Osteocyte (in vitro differentiated cells): ENCODE measurements at regions not wholly inside any gene's neighbourhood (a gene's known extent, or its start where the extent isn't known, plus 50 kb on each side); places are given as distances from the start of the nearest gene placed in this dataset.

Experiments used
- DNase-seq: peaks from one replicate; pipeline ENCODE4 v3.0.0; 2021; ENCODE audit warnings: mixed read lengths; ENCODE audit not compliant: unreplicated experiment; ENCODE audit errors: extremely low spot score
- H3K27ac Mint-ChIP-seq: one replicate; pipeline ENCODE4 v1.8.0; 2021; ENCODE audit warnings: mild to moderate bottlenecking, mixed read lengths; ENCODE audit not compliant: unreplicated experiment
- H3K27me3 Mint-ChIP-seq: one replicate; pipeline ENCODE4 v1.8.0; 2021; ENCODE audit warnings: mixed read lengths; ENCODE audit not compliant: unreplicated experiment
- H3K36me3 Mint-ChIP-seq: one replicate; pipeline ENCODE4 v1.8.0; 2021; ENCODE audit warnings: mixed read lengths; ENCODE audit not compliant: unreplicated experiment
- H3K4me1 Mint-ChIP-seq: one replicate; pipeline ENCODE4 v1.8.0; 2021; ENCODE audit warnings: mixed read lengths; ENCODE audit not compliant: unreplicated experiment
- H3K4me3 Mint-ChIP-seq: one replicate; pipeline ENCODE4 v1.8.0; 2021; ENCODE audit warnings: mild to moderate bottlenecking, moderate library complexity, mixed read lengths; ENCODE audit not compliant: unreplicated experiment
- H3K9me3 Mint-ChIP-seq: one replicate; pipeline ENCODE4 v1.8.0; 2021; ENCODE audit warnings: mixed read lengths; ENCODE audit not compliant: unreplicated experiment
- TF ChIP-seq, protein P1 (sequence below): fragments of 200-600 bp; sonication (generic); IDR thresholded peaks from 2 replicates; pipeline ENCODE4 v1.5.0; 2021; ENCODE audit warnings: antibody characterized with exemption, mild to moderate bottlenecking, moderate library complexity

DNA sequence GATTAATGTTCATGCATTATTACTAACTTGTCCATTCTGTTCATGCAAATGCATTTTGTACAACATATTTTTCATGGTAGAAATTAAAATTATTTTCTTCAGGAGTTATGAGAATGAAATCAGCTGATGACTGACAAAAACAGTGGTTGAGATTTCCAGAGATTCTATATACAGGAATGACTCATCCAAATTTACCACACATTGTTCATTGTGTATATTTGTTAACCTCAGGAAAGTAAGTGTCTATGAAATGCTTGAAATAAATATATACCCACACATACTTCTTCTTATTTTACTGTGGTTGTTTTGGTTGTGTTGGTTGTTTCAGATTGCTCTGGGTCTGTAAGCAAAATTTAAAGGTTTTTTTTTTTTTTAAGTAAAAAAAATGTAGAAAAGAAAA is 108.1 kb upstream of the SP8 start:
- Mint-ChIP-seq H3K9me3 (peaks cover 9% of the 10 kb centered on the region), H3K27ac (no peak overlapping the region), H3K4me3 (no peak overlapping the region), H3K36me3 (no peaks in the 10 kb centered on the region), H3K27me3 (no peaks in the 10 kb centered on the region), H3K4me1 (no peaks in the 10 kb centered on the region)
- no peak for DNase-seq
- TF ChIP-seq, protein P1, sequence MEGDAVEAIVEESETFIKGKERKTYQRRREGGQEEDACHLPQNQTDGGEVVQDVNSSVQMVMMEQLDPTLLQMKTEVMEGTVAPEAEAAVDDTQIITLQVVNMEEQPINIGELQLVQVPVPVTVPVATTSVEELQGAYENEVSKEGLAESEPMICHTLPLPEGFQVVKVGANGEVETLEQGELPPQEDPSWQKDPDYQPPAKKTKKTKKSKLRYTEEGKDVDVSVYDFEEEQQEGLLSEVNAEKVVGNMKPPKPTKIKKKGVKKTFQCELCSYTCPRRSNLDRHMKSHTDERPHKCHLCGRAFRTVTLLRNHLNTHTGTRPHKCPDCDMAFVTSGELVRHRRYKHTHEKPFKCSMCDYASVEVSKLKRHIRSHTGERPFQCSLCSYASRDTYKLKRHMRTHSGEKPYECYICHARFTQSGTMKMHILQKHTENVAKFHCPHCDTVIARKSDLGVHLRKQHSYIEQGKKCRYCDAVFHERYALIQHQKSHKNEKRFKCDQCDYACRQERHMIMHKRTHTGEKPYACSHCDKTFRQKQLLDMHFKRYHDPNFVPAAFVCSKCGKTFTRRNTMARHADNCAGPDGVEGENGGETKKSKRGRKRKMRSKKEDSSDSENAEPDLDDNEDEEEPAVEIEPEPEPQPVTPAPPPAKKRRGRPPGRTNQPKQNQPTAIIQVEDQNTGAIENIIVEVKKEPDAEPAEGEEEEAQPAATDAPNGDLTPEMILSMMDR: no peak

DNA sequence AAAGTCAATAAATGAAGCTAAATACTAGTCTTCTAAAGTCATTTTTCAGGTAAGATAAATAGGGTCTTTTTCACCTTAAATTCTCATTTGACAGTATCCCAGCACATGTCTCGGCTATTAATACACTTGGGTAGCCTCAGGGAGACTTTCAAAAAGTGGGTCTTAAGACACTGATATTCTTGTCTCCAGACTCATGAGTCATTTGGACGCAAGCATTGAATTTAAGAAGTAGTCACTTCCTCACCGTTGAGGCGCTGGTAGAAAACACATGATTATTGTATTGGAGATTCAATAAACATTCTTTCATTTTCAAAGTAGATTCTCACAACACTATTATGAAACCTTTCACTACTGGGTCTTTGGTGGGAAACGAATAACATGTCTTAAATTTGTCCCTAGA is 108.9 kb upstream of the SP8 start:
- TF ChIP-seq, protein P1: no peak
- Mint-ChIP-seq H3K4me1 (no peaks in the 10 kb centered on the region), H3K9me3 (peaks cover 3% of the 10 kb centered on the region), H3K27ac (no peak overlapping the region), H3K27me3 (no peaks in the 10 kb centered on the region), H3K4me3 (no peak overlapping the region), H3K36me3 (no peaks in the 10 kb centered on the region)
- no peak for DNase-seq

DNA sequence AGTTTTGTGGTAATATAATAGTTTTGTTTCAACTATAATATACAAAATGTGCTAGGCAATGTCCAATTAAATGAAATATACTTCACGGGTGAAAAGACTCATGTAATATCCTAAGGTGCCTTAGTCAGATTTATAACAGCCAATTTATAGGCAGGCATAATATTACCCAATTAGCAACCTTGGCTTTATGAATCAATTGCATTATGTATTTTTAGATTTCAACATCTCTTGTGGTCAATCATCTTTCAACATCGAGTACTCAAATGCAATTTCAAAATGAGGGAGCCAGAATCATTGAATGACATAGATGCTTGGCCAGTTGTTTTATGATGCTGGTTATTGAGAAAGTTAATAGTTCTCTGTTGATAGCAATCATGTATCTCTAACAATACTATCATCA is 110.3 kb upstream of the SP8 start:
- TF ChIP-seq, protein P1: no peak
- DNase-seq: no peak
- H3K4me1 Mint-ChIP-seq: no peaks in the 10 kb centered on the region
- no peaks in the 10 kb centered on the region for H3K27me3 Mint-ChIP-seq
- no peaks in the 10 kb centered on the region for H3K36me3 Mint-ChIP-seq
- H3K27ac Mint-ChIP-seq: no peak overlapping the region
- no peak overlapping the region for H3K4me3 Mint-ChIP-seq
- H3K9me3 Mint-ChIP-seq: peaks cover 12% of the 10 kb centered on the region

DNA sequence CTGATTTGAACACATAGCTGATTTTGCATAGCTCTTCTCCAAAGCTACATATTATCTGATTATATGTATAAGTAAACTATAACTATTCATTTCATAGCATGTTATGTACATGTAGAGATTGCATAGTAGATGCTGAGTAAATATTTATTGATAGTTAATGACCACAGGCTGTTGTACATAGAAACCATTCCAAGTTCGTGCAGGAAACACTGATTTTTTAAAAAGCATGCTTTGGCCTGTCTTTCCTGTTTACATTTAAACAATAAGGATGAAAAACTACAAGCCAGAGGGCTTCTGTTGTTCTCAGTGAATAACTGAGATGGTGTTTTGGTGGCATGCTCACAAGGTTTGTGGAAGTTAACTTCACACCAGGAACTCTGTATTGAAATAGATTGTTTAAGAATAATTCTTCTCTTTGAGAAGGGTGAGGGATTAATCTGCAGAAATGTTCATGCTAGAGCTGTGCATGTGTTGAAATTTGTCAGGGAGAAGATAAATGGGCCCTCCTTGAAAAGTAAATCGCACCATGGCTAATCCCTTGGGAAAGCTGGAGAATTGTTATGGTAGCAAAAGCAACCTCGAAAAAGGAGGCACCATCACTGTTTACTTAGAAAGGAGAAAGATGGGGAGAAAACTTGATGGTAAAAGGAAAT is 120.2 kb upstream of the SP8 start:
- Mint-ChIP-seq H3K4me1 (no peaks in the 10 kb centered on the region), H3K9me3 (peaks cover 6% of the 10 kb centered on the region), H3K27ac (no peak overlapping the region), H3K27me3 (no peaks in the 10 kb centered on the region), H3K4me3 (no peak overlapping the region), H3K36me3 (no peaks in the 10 kb centered on the region)
- DNase-seq: no peak
- TF ChIP-seq, protein P1: no peak

DNA sequence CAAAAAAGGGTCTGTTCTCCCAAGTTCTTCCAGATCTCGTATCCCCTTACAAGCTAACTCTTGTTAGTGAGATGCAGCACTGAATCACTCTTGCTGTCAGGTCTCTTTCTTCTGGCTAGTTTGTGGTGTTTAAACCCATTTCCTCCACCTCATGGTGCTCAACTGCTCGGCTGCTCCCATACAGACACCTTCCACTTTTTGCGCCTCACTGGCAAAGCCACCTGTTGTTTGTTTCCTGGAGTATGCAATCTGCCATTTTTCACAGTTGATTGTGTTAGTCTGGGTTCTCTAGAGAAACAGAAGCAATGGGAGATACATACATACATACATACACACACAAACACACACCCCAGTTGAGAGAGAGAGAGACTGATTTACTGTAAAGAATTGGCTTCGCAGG is 124.4 kb upstream of the SP8 start:
- DNase-seq: no peak
- H3K36me3 Mint-ChIP-seq: no peaks in the 10 kb centered on the region
- no peak overlapping the region for H3K4me3 Mint-ChIP-seq
- peaks cover 21% of the 10 kb centered on the region for H3K9me3 Mint-ChIP-seq
- TF ChIP-seq, protein P1: no peak
- H3K27ac Mint-ChIP-seq: no peak overlapping the region
- no peaks in the 10 kb centered on the region for H3K4me1 Mint-ChIP-seq
- no peaks in the 10 kb centered on the region for H3K27me3 Mint-ChIP-seq
